Kidney (tissue), 13 donors: ENCODE measurements at regions not wholly inside any gene's neighbourhood (a gene's known extent, or its start where the extent isn't known, plus 50 kb on each side); places are given as distances from the start of the nearest gene placed in this dataset.

Experiments used
- DNase-seq, 5 donors: peaks; one replicate each; pipeline ENCODE4 v3.0.0-alpha.2; 2013 to 2020
- FAIRE-seq: peaks from 2 replicates; lab custom pipeline; 2012; peaks lifted over from hg19 to GRCh38; lab: Jason Lieb, UNC
- H3K27ac ChIP-seq, 2 donors: one replicate each; pipeline ENCODE4 v1.7.0; 2013; ENCODE audit warnings: low read depth in 2 of 2, low read length in 2 of 2, inconsistent platforms in 1 of 2
- H3K27me3 ChIP-seq: one replicate; pipeline ENCODE4 v1.7.1; 2013; ENCODE audit warnings: low read length, inconsistent platforms; ENCODE audit not compliant: control insufficient read depth, insufficient read depth
- H3K36me3 ChIP-seq, 3 donors: one replicate each; pipeline versions ENCODE4 v1.7.0 to v1.7.1; 2013; ENCODE audit warnings: low read length in 3 of 3, control low read depth in 1 of 3, inconsistent platforms in 1 of 3; ENCODE audit not compliant: insufficient read depth in 3 of 3, control insufficient read depth in 2 of 3
- H3K4me1 ChIP-seq, 3 donors: one replicate each; pipeline versions ENCODE4 v1.7.0 to v1.7.1; 2013; ENCODE audit warnings: low read length in 3 of 3, inconsistent platforms in 1 of 3, low read depth in 1 of 3; ENCODE audit not compliant: control insufficient read depth in 2 of 3, insufficient read depth in 2 of 3
- H3K4me3 ChIP-seq, 3 donors: one replicate each; pipeline versions ENCODE4 v1.7.0 to v1.8.1; 2013; ENCODE audit warnings: low read length in 3 of 3, control low read depth in 1 of 3, inconsistent platforms in 1 of 3
- H3K9ac ChIP-seq, 3 donors: one replicate each; pipeline versions ENCODE4 v1.7.0 to v1.7.1; 2013; ENCODE audit warnings: low read length in 3 of 3, control low read depth in 1 of 3, inconsistent platforms in 1 of 3
- H3K9me3 ChIP-seq, 3 donors: one replicate each; pipeline versions ENCODE4 v1.7.0 to v1.7.1; 2013; ENCODE audit warnings: low read length in 3 of 3, control low read depth in 1 of 3, inconsistent platforms in 1 of 3; ENCODE audit not compliant: control insufficient read depth in 2 of 3, insufficient read depth in 1 of 3
- CTCF ChIP-seq: IDR thresholded peaks from 3 replicates; pipeline ENCODE4 v1.5.1; 2012; ENCODE audit warnings: mild to moderate bottlenecking, moderate library complexity, borderline replicate concordance; ENCODE audit not compliant: insufficient read depth; ENCODE audit errors: extremely low read depth
- intact Hi-C: fragments of 100-400 bp; cut with DNase I; formaldehyde crosslinking; loops from one replicate; pipeline ENCODE4 v1.11.1; 2022
- donor health status: control.
- donor health status: control.
- donor health status: control.
- donor health status: control.
- donor health status: control.
- donor health status: DM: yes; HTN: yes; CAD: no.
- donor health status: Normal renal cell carcinoma (clear cell type).

- H3K9me3 ChIP-seq = no peaks in the 10 kb centered on the region
- no peak for TF ChIP-seq CTCF
- no peak overlapping the region for H3K27ac ChIP-seq
- H3K27me3 ChIP-seq = no peaks in the 10 kb centered on the region
- no peak overlapping the region for H3K9ac ChIP-seq
- DNase-seq (peak in 3 of 5 donors; percentile 32 to 61 (median 58)), FAIRE-seq (no peak)
- no peaks in the 10 kb centered on the region for H3K4me1 ChIP-seq
- intact Hi-C loops = no loop called here
- no peak overlapping the region for H3K4me3 ChIP-seq
- no peaks in the 10 kb centered on the region for H3K36me3 ChIP-seq
Observed at GRCh38 chr1:58975888-58976287, 192.0 kb upstream of the JUN start.

GRCh38 chr1:58976294-58976693 lies 192.4 kb upstream of the JUN start:
- H3K4me3 ChIP-seq = no peak overlapping the region
- FAIRE-seq (no peak), DNase-seq (no peak)
- H3K36me3 ChIP-seq = no peaks in the 10 kb centered on the region
- intact Hi-C loops = no loop called here
- H3K27ac ChIP-seq = no peak overlapping the region
- H3K4me1 ChIP-seq = no peaks in the 10 kb centered on the region
- no peak for TF ChIP-seq CTCF
- H3K9ac ChIP-seq = no peak overlapping the region
- H3K27me3 ChIP-seq = no peaks in the 10 kb centered on the region
- H3K9me3 ChIP-seq = no peaks in the 10 kb centered on the region

GRCh38 chr1:58977598-58977997 lies 193.8 kb upstream of the JUN start:
- FAIRE-seq (no peak), DNase-seq (no peak)
- intact Hi-C loops = no loop called here
- Histone ChIP-seq H3K27ac (no peak overlapping the region), H3K9ac (no peak overlapping the region), H3K4me3 (no peak overlapping the region), H3K9me3 (no peaks in the 10 kb centered on the region), H3K4me1 (no peaks in the 10 kb centered on the region), H3K27me3 (no peaks in the 10 kb centered on the region), H3K36me3 (no peaks in the 10 kb centered on the region)
- no peak for TF ChIP-seq CTCF

GRCh38 chr1:58978096-58978495 lies 194.2 kb upstream of the JUN start:
- Histone ChIP-seq H3K27me3 (no peaks in the 10 kb centered on the region), H3K9me3 (no peaks in the 10 kb centered on the region), H3K4me1 (no peaks in the 10 kb centered on the region), H3K9ac (no peak overlapping the region), H3K27ac (no peak overlapping the region), H3K36me3 (no peaks in the 10 kb centered on the region), H3K4me3 (no peak overlapping the region)
- no peak for TF ChIP-seq CTCF
- DNase-seq (no peak), FAIRE-seq (no peak)
- intact Hi-C loops = no loop called here
